ENCODE measurements at regions not wholly inside any gene's neighbourhood (a gene's known extent, or its start where the extent isn't known, plus 50 kb on each side); places are given as distances from the start of the nearest gene placed in this dataset.

DNA sequence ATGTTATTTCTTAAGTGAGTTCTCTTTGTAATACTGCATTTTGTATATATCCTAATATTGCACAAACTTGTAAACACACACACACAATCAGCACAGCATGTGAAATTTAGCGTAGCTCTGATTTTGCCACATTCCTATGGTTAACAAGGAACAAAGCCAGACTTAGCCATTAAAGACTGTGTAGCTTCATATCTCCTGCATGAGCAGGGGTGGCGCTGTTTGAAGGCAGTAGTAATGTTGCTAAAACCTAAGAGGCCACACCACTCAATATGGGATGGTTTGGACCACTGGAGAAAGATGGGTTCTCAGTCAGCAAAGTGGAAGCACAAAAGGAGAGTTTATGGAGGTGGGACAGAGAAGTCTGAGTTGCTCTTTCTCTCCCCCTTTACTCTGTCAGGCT, 61.1 kb upstream of the RND3 start:
- DNase-seq (ENCODE audit: low spot score): peak; percentile 72

DNA sequence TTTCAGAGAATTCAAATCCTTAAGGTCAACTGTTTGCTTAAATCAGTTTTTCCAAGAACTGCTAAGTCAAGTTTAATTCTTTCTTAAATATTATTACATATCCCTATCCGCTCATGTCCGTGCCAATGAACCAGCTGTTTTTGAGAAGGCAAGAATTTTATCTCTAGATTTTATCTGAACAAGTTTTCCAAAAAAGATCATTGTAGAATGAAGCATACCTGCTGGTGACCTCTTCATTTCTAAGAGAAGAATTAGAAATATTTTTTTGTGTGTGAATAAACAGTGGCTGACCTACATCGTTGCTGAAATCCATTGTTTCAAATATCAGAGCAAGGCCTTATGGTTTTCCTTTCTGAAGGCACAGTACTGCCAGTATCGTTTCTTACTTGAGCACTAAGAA, 58.4 kb upstream of the RND3 start:
- DNase-seq (ENCODE audit: low spot score): no peak

DNA sequence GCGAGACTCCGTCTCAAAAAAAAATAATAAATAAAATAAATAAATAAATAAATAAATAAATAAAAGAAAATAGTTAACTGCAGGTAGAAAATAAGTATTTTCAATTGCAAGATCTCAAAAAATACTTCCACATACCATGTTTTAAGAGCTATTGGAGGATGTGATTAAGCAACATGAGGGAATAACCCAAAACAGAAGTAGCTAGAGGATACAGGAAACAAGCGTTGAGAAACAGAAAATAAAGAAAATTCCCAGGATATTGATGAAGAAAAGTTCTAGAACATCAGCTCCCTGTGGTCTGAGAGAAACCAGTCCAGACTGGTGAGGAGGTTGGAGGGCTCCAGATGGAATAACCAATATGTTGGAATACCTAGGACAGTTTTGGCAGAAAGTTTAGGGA, 57.3 kb upstream of the RND3 start:
- no peak for DNase-seq (ENCODE audit: low spot score)

DNA sequence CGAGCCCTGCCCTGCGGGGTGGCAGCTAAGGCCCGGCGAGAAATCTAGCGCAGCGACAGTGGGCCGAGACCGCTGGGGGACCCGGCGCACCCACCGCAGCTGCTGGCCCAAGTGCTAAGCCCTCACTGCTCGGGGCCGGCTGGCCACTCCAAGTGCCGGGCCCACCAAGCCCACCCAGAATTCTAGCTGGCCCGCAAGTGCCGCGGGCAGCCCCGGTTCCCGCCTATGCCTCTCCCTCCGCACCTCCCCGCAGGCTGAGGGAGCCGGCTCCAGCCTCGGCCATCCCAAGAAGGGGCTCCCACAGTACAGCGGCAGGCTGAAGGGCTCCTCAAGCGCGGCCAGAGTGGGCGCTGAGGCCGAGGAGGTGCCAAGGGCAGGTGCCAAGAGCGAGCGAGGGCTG, 55.2 kb upstream of the RND3 start:
- no peak for DNase-seq (ENCODE audit: low spot score)

DNA sequence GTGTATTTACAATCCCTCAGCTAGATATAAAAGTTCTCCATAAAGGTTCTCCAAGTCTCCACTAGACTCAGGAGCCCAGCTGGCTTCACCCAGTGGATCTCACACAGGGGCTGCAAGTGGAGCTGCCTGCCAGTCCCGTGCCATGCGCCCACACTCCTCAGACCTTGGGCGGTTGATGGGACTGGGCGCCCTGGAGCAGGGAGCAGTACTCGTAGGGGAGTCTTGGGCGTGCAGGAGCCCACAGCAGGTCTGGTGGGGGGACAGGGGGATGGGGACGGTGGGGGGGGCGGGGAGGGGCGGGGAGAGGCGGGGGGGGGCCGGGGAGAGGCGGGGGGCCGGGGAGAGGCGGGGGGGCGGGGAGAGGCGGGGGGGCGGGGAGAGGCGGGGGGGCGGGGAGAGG, 54.7 kb upstream of the RND3 start:
- DNase-seq (ENCODE audit: low spot score): no peak

DNA sequence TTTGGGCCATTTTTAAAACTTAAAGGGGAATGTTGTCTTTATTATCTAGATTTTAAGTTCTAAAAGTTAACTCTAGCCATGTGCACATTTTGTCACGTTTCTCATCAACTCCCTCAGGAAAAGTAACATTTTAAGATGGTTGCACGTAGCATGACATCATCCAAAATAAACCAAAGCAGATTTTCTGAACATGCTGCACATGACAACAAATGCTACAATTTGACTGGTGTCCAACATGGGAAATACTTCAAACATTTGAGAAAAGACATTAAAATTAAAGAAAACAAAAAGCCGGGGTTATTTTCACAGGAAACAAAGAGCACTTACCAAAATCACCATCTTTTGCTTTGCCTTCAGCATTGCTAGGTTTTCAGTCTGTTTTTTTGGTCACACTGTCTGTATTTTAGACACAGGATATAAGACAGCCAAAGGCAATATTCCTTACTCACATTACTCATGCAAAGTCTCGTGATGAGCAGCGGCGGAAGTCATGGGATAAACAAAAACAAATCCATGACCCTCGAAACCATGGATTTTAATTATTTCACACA, 51.3 kb upstream of the RND3 start:
- peak; percentile 73 for DNase-seq (ENCODE audit: low spot score)

Measured in H4 (cell line).